GM23338 (cell line): ENCODE measurements at regions not wholly inside any gene's neighbourhood (a gene's known extent, or its start where the extent isn't known, plus 50 kb on each side); places are given as distances from the start of the nearest gene placed in this dataset.

Experiments
- ATAC-seq: fragments of 200-7000 bp; cut with Tn5 transposase; 3 replicates; pipeline ENCODE4 v1.9.1; 2020
- DNase-seq: peaks from one replicate; pipeline ENCODE4 v3.0.0-alpha.2; 2015; ENCODE audit warnings: low spot score
- H2AFZ ChIP-seq: fragments of 200-600 bp; sonication (generic); 2 replicates; pipeline ENCODE4 v1.8.0; 2016; ENCODE audit warnings: antibody characterized with exemption, mild to moderate bottlenecking, moderate library complexity
- H3F3A ChIP-seq: fragments of 200-600 bp; sonication (generic); replicated peaks from 2 replicates; pipeline ENCODE4 v1.8.0; 2017; ENCODE audit warnings: antibody characterized with exemption, mixed run types, low read depth
- H3K27ac ChIP-seq: fragments of 200-600 bp; sonication (generic); 2 replicates; pipeline ENCODE4 v1.6.1; 2016; ENCODE audit warnings: low read depth
- H3K27me3 ChIP-seq: fragments of 200-600 bp; sonication (generic); 2 replicates; pipeline ENCODE4 v1.8.0; 2016; ENCODE audit warnings: mild to moderate bottlenecking, mixed run types, moderate library complexity; ENCODE audit not compliant: insufficient read depth
- H3K36me3 ChIP-seq: fragments of 200-600 bp; sonication (generic); 2 replicates; pipeline ENCODE4 v1.8.0; 2016; ENCODE audit warnings: mild to moderate bottlenecking; ENCODE audit not compliant: insufficient read depth
- H3K4me1 ChIP-seq: fragments of 200-600 bp; sonication (generic); 2 replicates; pipeline ENCODE4 v1.8.0; 2016; ENCODE audit warnings: mild to moderate bottlenecking, moderate library complexity; ENCODE audit not compliant: insufficient read depth
- H3K4me2 ChIP-seq: fragments of 200-600 bp; sonication (generic); 2 replicates; pipeline ENCODE4 v1.7.1; 2017; ENCODE audit warnings: mixed run types
- H3K4me3 ChIP-seq: fragments of 200-600 bp; sonication (generic); 2 replicates; pipeline ENCODE4 v1.6.1; 2016; ENCODE audit warnings: mixed run types
- H3K79me2 ChIP-seq: fragments of 200-600 bp; sonication (generic); replicated peaks from 2 replicates; pipeline ENCODE4 v1.8.0; 2017; ENCODE audit warnings: mild to moderate bottlenecking; ENCODE audit not compliant: insufficient read depth
- H3K9me2 ChIP-seq: fragments of 200-600 bp; sonication (generic); 2 replicates; pipeline ENCODE4 v1.8.0; 2017; ENCODE audit not compliant: insufficient read depth
- H4K20me1 ChIP-seq: fragments of 200-600 bp; sonication (generic); replicated peaks from 2 replicates; pipeline ENCODE4 v1.8.0; 2017; ENCODE audit warnings: mild to moderate bottlenecking; ENCODE audit not compliant: insufficient read depth
- H3K27ac Mint-ChIP-seq: 2 replicates; pipeline ENCODE4 v1.8.0; 2020; ENCODE audit warnings: inconsistent platforms, mild to moderate bottlenecking, moderate library complexity, mixed read lengths
- H3K27me3 Mint-ChIP-seq: 3 replicates; pipeline ENCODE4 v1.8.0; 2022; ENCODE audit warnings: low read depth, mild to moderate bottlenecking, moderate library complexity, mixed read lengths, inconsistent platforms; ENCODE audit not compliant: insufficient read depth, poor library complexity
- H3K36me3 Mint-ChIP-seq: 3 replicates; pipeline ENCODE4 v1.8.0; 2021; ENCODE audit warnings: low read depth, mild to moderate bottlenecking, inconsistent platforms, moderate library complexity, mixed read lengths
- H3K4me1 Mint-ChIP-seq: 3 replicates; pipeline ENCODE4 v1.8.0; 2020; ENCODE audit warnings: mild to moderate bottlenecking, inconsistent platforms, mixed read lengths
- H3K4me3 Mint-ChIP-seq: 3 replicates; pipeline ENCODE4 v1.8.0; 2021; ENCODE audit warnings: moderate library complexity, mild to moderate bottlenecking, inconsistent platforms, mixed read lengths
- H3K9me3 Mint-ChIP-seq: 3 replicates; pipeline ENCODE4 v1.8.0; 2020; ENCODE audit warnings: moderate library complexity, mild to moderate bottlenecking, inconsistent platforms, mixed read lengths
- CREB1 ChIP-seq: fragments of 250-450 bp; sonication (Bioruptor Pico); IDR thresholded peaks from 2 replicates; pipeline ENCODE4 v1.5.0; 2020; ENCODE audit warnings: low read depth, mild to moderate bottlenecking, moderate library complexity
- CTCF ChIP-seq, 2 experiments: fragments of 200-600 bp in 1 of 2; sonication (generic) in 1 of 2; conservative IDR thresholded peaks; 2 replicates each; pipeline versions ENCODE4 v1.5.1 to v1.6.1; 2016 to 2017; ENCODE audit warnings: antibody characterized with exemption in 2 of 2, low read depth in 2 of 2, mild to moderate bottlenecking in 2 of 2, moderate library complexity in 1 of 2
- ETS1 ChIP-seq: IDR thresholded peaks from 2 replicates; pipeline ENCODE4 v1.6.1; 2016; ENCODE audit warnings: antibody characterized with exemption
- EZH2phosphoT487 ChIP-seq: fragments of 200-600 bp; sonication (generic); IDR thresholded peaks from one replicate; pipeline ENCODE4 v1.8.1; 2018; ENCODE audit warnings: antibody characterized with exemption; ENCODE audit not compliant: unreplicated experiment
- JUNB ChIP-seq: IDR thresholded peaks from one replicate; pipeline ENCODE4 v1.6.1; 2016; ENCODE audit warnings: antibody characterized with exemption; ENCODE audit not compliant: unreplicated experiment
- NANOG ChIP-seq: IDR thresholded peaks from 2 replicates; pipeline ENCODE4 v1.6.1; 2016; ENCODE audit warnings: antibody characterized with exemption, borderline replicate concordance
- POLR2AphosphoS5 ChIP-seq: IDR thresholded peaks from 2 replicates; pipeline ENCODE4 v1.6.1; 2016; ENCODE audit warnings: antibody characterized with exemption, low read depth
- REST ChIP-seq: IDR thresholded peaks from one replicate; pipeline ENCODE4 v1.6.1; 2018; ENCODE audit warnings: antibody characterized with exemption; ENCODE audit not compliant: unreplicated experiment
- ZNF114 ChIP-seq: fragments of 250-450 bp; sonication (Bioruptor Pico); IDR thresholded peaks from 2 replicates; pipeline ENCODE4 v1.5.0; 2020; ENCODE audit warnings: mild to moderate bottlenecking, moderate library complexity
- ZNF331 ChIP-seq: fragments of 250-450 bp; sonication (Bioruptor Pico); IDR thresholded peaks from 2 replicates; pipeline ENCODE4 v1.5.0; 2020; ENCODE audit warnings: low read depth, mild to moderate bottlenecking, moderate library complexity
- ZNF462 ChIP-seq: fragments of 250-450 bp; sonication (Bioruptor Pico); IDR thresholded peaks from 2 replicates; pipeline ENCODE4 v1.5.0; 2020; ENCODE audit warnings: mild to moderate bottlenecking, moderate library complexity

- 0 out of 3 replicates have a peak, but pooled peaks cover 3% of the 10 kb centered on the region for H3K36me3 Mint-ChIP-seq
- Histone ChIP-seq H3K27ac (no peak overlapping the region), H4K20me1 (no peaks in the 10 kb centered on the region), H3K4me1 (no peaks in the 10 kb centered on the region), H2AFZ (no peak overlapping the region), H3K79me2 (no peaks in the 10 kb centered on the region), H3F3A (no peaks in the 10 kb centered on the region), H3K27me3 (no peaks in the 10 kb centered on the region), H3K36me3 (no peaks in the 10 kb centered on the region), H3K4me3 (no peak overlapping the region), H3K4me2 (no peak overlapping the region), H3K9me2 (0 out of 2 replicates have a peak, but pooled peaks cover 16% of the 10 kb centered on the region)
- H3K27ac Mint-ChIP-seq: no peak overlapping the region
- no peak for ATAC-seq
- H3K4me3 Mint-ChIP-seq: no peak overlapping the region
- DNase-seq: no peak
- TF ChIP-seq ETS1 (no peak), EZH2phosphoT487 (no peak), POLR2AphosphoS5 (no peak), CTCF (conservative IDR thresholded peaks at IDR 0.05; ENCODE audit: low read depth in 2 of 2) (no peak), NANOG (no peak), JUNB (no peak), CREB1 (CRISPR knock-in tag) (no peak), ZNF331 (CRISPR knock-in tag) (no peak), ZNF462 (CRISPR knock-in tag) (no peak), REST (no peak), ZNF114 (no peak)
- H3K27me3 Mint-ChIP-seq: no peaks in the 10 kb centered on the region
- H3K9me3 Mint-ChIP-seq: no peaks in the 10 kb centered on the region
- H3K4me1 Mint-ChIP-seq: peaks cover 3% of the 10 kb centered on the region; the same call in 1 of the 3 replicates
Observed at GRCh38 chr2:103529798-103530502, 768.1 kb downstream of the TMEM182 start.
